ENCODE measurements at regions not wholly inside any gene's neighbourhood (a gene's known extent, or its start where the extent isn't known, plus 50 kb on each side); places are given as distances from the start of the nearest gene placed in this dataset.

GRCh38 chr2:49858113-49858490 lies 703.8 kb upstream of the FSHR start:
- TF ChIP-seq POLR2A (IDR thresholded peaks at IDR 0.05) (no peak), CTCF (IDR thresholded peaks at IDR 0.05) (no peak)
